GM19467 (cell line): ENCODE measurements at regions not wholly inside any gene's neighbourhood (a gene's known extent, or its start where the extent isn't known, plus 50 kb on each side); places are given as distances from the start of the nearest gene placed in this dataset.
"Not testable (repeated sequence)": the region's sequence is repeated elsewhere in the genome, so short reads cannot be mapped to it uniquely, and the experiment has no call there.

Experiments
- ATAC-seq: cut with Tn5 transposase; IDR thresholded peaks from one replicate; pipeline ENCODE4 v1.9.1; 2021; ENCODE audit warnings: mild to moderate bottlenecking, moderate library complexity; ENCODE audit not compliant: unreplicated experiment

- not testable (repeated sequence) for ATAC-seq
These were observed 125.3 kb downstream of the GOLGA6L4 start for GRCh38 chr15:84360902-84361301.

- not testable (repeated sequence) for ATAC-seq
These were observed 148.8 kb downstream of the GOLGA6L4 start for GRCh38 chr15:84384421-84384820.

DNA sequence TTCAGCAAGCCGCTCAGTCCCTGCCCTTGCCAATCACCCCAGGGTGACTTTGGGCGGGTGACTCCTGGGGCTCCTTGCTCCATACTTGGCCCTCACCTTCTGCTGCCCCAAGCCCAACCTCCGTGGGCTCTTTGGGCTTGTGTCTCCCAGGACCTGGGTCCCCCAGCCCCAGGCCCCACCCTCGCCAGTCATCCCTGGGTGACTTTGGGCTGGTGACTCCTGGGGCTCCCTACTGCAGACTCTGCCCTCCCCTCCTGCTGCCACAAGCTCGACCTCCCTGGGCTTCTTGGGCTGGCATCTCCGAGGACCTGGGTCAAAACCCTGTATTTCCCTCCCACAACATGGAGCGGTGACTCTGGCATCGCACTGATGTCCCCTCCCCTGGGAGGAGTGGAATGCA is 151.5 kb downstream of the GOLGA6L4 start:
- no peak for ATAC-seq

GRCh38 chr15:84388201-84388600 is 152.6 kb downstream of the GOLGA6L4 start:
- ATAC-seq = not testable (repeated sequence)

GRCh38 chr15:84388638-84389037 is 153.1 kb downstream of the GOLGA6L4 start:
- not testable (repeated sequence) for ATAC-seq

- ATAC-seq = not testable (repeated sequence)
These were observed 154.8 kb downstream of the GOLGA6L4 start for GRCh38 chr15:84390324-84390723.

DNA sequence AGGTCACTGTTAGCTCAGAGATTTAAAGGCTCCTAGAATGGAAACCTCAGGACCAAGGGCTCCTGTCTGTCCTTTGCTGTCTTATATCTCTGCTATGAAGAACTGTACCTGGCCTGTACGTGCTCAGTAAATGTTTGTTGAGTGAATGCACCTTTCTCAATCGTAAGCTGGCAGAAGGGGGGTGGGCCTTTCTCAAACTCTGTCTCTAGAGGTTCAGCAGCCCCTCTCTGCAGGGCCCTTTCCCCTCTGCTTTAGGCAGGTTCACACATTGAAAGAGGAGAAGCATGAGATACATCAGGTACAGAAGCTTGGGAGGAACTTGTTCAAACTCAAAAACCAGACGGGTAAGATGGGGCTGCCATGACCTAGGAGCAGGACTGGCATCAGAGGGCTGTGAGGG is 155.6 kb downstream of the GOLGA6L4 start:
- ATAC-seq = no peak

GRCh38 chr15:84392020-84392419 is 156.4 kb downstream of the GOLGA6L4 start:
- not testable (repeated sequence) for ATAC-seq

- not testable (repeated sequence) for ATAC-seq
These were observed 157.9 kb downstream of the GOLGA6L4 start for GRCh38 chr15:84393386-84393936.

- ATAC-seq = not testable (repeated sequence)
These were observed 158.4 kb downstream of the GOLGA6L4 start for GRCh38 chr15:84393966-84394365.

- not testable (repeated sequence) for ATAC-seq
These were observed 159.8 kb downstream of the GOLGA6L4 start for GRCh38 chr15:84395384-84395783.

- not testable (repeated sequence) for ATAC-seq
These were observed 160.3 kb downstream of the GOLGA6L4 start for GRCh38 chr15:84395881-84396280.

DNA sequence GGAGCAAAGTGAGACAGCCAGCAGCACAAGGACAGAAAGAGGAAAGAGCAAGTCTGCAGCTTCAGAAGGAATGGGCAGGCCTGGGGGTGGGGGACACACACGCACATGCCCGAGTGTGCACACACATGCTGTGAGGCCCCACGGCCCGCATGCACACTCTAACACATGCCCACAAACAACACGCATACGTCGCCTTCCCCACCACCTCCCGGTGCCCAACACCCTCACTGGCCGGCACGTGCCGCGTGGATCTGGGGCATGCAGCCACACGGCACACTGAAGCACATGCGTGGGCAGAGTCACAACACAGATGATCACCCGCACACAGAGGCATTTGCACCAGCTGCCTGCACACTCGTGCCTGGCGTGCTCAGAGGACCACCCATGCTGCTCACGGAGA is 161.5 kb downstream of the GOLGA6L4 start:
- ATAC-seq = not testable (repeated sequence)

DNA sequence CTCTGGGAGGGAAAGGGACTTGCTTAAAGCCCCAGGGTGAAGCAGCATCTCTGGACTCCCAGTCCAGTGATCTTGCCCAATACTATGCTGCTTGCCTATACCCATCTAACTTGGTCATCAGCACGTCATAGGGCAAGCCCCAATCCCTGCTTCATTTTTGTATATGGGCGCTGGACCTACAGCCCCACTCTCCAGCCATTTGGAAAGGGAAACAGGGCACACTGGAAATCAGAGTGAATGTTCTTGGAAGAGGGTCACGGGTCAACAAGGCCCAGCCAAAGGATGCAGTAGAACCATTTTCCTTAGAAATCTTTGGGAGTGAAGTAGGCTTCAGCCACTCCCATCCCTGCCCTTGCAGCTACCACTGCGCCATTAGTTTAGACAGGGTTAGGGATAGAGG is 162.5 kb downstream of the GOLGA6L4 start:
- ATAC-seq = not testable (repeated sequence)

GRCh38 chr15:84398763-84399701 is 163.5 kb downstream of the GOLGA6L4 start:
- ATAC-seq = no peak

DNA sequence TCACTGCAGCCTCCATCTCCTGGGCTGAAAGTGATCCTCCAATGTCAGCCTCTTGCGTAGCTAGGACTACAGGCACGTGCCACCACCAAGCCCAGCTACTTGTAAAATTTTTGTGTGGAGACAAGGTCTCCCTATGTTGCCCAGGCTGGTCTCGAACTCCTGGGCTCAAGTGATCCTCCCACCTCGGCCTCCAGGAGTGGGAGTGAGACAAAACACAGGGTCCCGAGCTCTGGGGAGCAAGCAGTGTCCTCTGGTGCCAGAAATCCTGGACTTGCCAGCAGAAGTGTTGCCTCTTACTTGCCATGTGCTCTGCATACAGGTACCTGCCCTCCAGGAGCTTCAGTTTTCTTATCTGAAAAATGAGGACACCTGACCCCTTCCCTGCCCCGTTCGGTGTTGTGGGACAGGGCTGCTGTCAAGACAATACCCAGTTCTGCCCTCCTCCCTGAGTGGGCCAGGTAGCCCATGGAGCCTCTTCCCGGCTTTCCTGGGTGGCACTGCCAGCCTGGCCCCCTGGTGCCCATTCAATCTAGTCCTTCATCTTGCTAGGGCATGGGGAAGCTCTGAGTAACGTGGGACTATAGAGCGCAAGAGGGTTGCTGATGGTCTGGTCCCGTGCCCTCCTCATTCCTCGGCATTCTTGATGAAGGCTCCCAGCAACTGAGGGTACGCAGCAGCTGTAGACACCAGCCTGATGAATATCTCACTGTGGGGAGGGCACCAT is 164.6 kb downstream of the GOLGA6L4 start:
- ATAC-seq = no peak

GRCh38 chr15:84400820-84401219 is 165.2 kb downstream of the GOLGA6L4 start:
- no peak for ATAC-seq

DNA sequence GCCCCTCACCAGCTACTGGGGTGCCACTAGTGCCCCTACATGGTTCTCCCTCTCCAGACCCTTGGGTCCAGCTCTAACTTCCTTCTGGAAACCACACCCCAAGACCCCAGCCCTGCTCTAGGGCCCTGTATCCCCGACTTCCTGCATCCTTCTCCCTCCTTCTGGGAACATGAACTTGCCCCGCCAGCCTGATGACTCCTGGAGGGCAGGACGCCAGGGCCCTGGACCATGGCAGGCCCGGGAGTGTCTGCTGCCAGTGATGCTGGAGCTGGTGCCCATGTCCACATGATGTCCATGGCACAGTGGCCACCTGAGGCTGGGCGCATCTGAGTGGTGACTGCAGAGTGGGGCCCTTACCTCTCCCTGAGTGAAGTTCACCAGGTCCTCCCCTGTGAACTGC is 165.9 kb downstream of the GOLGA6L4 start:
- ATAC-seq = not testable (repeated sequence)

DNA sequence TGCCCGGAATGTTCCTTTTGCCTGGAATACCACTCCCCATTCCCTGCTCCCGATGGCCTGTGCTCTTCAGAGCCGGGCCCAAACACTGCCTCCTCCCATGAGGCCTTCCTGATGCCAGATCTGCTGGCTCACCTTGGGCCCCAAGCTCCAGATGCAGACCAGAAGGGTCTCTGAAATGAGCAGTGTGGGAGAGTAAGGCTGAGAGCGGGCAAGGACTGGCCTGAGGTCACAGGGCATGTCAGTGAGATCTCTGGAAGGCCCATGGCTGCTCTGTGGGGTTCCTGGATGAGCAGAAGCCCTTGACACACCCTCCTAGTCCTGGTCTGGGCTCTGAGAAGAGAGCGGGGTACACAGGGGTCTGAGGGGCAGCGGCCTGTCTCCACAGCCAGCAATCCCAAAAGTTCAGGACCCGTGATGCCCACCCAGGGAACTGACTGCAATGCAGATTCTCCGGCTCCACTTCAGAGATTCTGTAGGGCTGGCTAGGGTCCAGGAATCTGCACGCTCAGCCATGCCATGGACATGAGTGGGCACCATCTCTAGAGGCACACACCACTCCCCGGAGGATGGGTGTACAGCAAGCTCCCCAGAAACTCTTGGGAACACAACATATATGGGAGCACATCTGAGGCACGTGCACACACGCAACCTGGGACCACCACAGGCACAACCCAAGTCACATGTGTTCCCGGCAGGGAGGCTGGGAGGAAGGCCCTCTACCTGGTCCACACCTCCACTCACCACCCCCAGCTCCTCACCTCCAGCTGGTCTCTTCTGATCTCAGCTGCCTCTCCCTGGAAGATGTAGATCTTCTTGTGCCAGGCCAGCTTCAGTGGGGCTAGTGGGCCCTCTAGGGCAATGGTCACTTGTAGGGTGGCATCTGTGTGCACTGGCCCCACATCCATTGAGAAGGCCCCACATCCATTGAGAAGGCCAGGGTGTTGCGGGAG is 166.6 kb downstream of the GOLGA6L4 start:
- not testable (repeated sequence) for ATAC-seq

GRCh38 chr15:84402856-84403608 is 167.5 kb downstream of the GOLGA6L4 start:
- no peak for ATAC-seq
